Ishikawa (cell line): ENCODE measurements at regions not wholly inside any gene's neighbourhood (a gene's known extent, or its start where the extent isn't known, plus 50 kb on each side); places are given as distances from the start of the nearest gene placed in this dataset.

ENCODE experiments used
- CEBPB ChIP-seq: IDR thresholded peaks from 2 replicates; pipeline ENCODE4 v1.6.1; 2012
- CREB1 ChIP-seq: IDR thresholded peaks from 2 replicates; pipeline ENCODE4 v1.6.1; 2012; ENCODE audit warnings: low read depth
- EGR1 ChIP-seq: IDR thresholded peaks from 2 replicates; pipeline ENCODE4 v1.6.1; 2012
- EP300 ChIP-seq: IDR thresholded peaks from 2 replicates; pipeline ENCODE4 v1.6.1; 2012; ENCODE audit warnings: borderline replicate concordance
- FOXM1 ChIP-seq: IDR thresholded peaks from 2 replicates; pipeline ENCODE4 v1.6.1; 2012; ENCODE audit warnings: low read depth, borderline replicate concordance
- MAX ChIP-seq: IDR thresholded peaks from 2 replicates; pipeline ENCODE4 v1.6.1; 2012
- NFIC ChIP-seq: IDR thresholded peaks from 2 replicates; pipeline ENCODE4 v1.6.1; 2012
- RAD21 ChIP-seq: IDR thresholded peaks from 2 replicates; pipeline ENCODE4 v1.6.1; 2012; ENCODE audit warnings: low read depth
- REST ChIP-seq: IDR thresholded peaks from 2 replicates; pipeline ENCODE4 v1.6.1; 2012; ENCODE audit warnings: low read depth, mild to moderate bottlenecking
- TAF1 ChIP-seq: IDR thresholded peaks from 2 replicates; pipeline ENCODE4 v1.6.1; 2012; ENCODE audit warnings: low read depth, mild to moderate bottlenecking
- TCF12 ChIP-seq: IDR thresholded peaks from 2 replicates; pipeline ENCODE4 v1.6.1; 2012; ENCODE audit warnings: low read depth
- TEAD4 ChIP-seq: IDR thresholded peaks from 2 replicates; pipeline ENCODE4 v1.6.1; 2012
- USF1 ChIP-seq: IDR thresholded peaks from 2 replicates; pipeline ENCODE4 v1.6.1; 2012
- YY1 ChIP-seq: IDR thresholded peaks from 2 replicates; pipeline ENCODE4 v1.6.1; 2012; ENCODE audit warnings: low read depth
- ZBTB7A ChIP-seq: IDR thresholded peaks from 2 replicates; pipeline ENCODE4 v1.6.1; 2012; ENCODE audit warnings: low read depth

- TF ChIP-seq EP300: no peak
- peak; percentile 23; the same call in 1 of the 2 replicates for TF ChIP-seq NFIC
Observed at GRCh38 chr4:149292425-149293007, 523.1 kb downstream of the IQCM start.

- TF ChIP-seq EP300 (peak; percentile 85), NFIC (peak; percentile 96), FOXM1 (peak; percentile 25; the same call in 1 of the 2 replicates), CEBPB (no peak), TEAD4 (peak; percentile 89), TCF12 (peak; percentile 60; the same call in 1 of the 2 replicates)
Observed at GRCh38 chr4:149291463-149291862, 524.2 kb downstream of the IQCM start.

GRCh38 chr4:149280806-149281205 lies 534.8 kb downstream of the IQCM start:
- TF ChIP-seq NFIC: no peak
- no peak for TF ChIP-seq CREB1
- TF ChIP-seq USF1: no peak
- TF ChIP-seq MAX: no peak
- TF ChIP-seq FOXM1: no peak
- no peak for TF ChIP-seq EGR1
- TF ChIP-seq TAF1: no peak
- no peak for TF ChIP-seq TCF12
- no peak for TF ChIP-seq RAD21
- no peak for TF ChIP-seq CEBPB

GRCh38 chr4:149279776-149280175 lies 535.9 kb downstream of the IQCM start:
- TF ChIP-seq TEAD4: no peak
- no peak for TF ChIP-seq YY1
- TF ChIP-seq EGR1: no peak
- no peak for TF ChIP-seq CREB1
- TF ChIP-seq USF1: no peak
- TF ChIP-seq EP300: no peak
- TF ChIP-seq FOXM1: no peak
- no peak for TF ChIP-seq REST
- no peak for TF ChIP-seq TAF1
- no peak for TF ChIP-seq MAX
- no peak for TF ChIP-seq CEBPB
- no peak for TF ChIP-seq ZBTB7A
- TF ChIP-seq TCF12: no peak
- TF ChIP-seq RAD21: no peak

GRCh38 chr4:149279331-149279730 lies 536.3 kb downstream of the IQCM start:
- TF ChIP-seq TEAD4: no peak
- TF ChIP-seq TAF1: no peak
- TF ChIP-seq FOXM1: no peak
- no peak for TF ChIP-seq EP300
- TF ChIP-seq YY1: no peak
- TF ChIP-seq CEBPB: no peak
- no peak for TF ChIP-seq ZBTB7A
- TF ChIP-seq NFIC: no peak
- TF ChIP-seq EGR1: no peak
- no peak for TF ChIP-seq CREB1
- no peak for TF ChIP-seq REST
- no peak for TF ChIP-seq RAD21
- no peak for TF ChIP-seq TCF12
- TF ChIP-seq MAX: no peak
- no peak for TF ChIP-seq USF1

- TF ChIP-seq TAF1: no peak
- TF ChIP-seq USF1: no peak
- no peak for TF ChIP-seq TCF12
- no peak for TF ChIP-seq EGR1
- no peak for TF ChIP-seq CEBPB
- TF ChIP-seq MAX: no peak
- TF ChIP-seq TEAD4: no peak
- TF ChIP-seq YY1: no peak
- no peak for TF ChIP-seq CREB1
- TF ChIP-seq REST: no peak
- no peak for TF ChIP-seq EP300
- TF ChIP-seq RAD21: no peak
- TF ChIP-seq NFIC: no peak
Observed at GRCh38 chr4:149277705-149278104, 537.9 kb downstream of the IQCM start.
